Neural cell (in vitro differentiated cells): ENCODE measurements at regions not wholly inside any gene's neighbourhood (a gene's known extent, or its start where the extent isn't known, plus 50 kb on each side); places are given as distances from the start of the nearest gene placed in this dataset.

ENCODE experiments used
- H2AFZ ChIP-seq: fragments of 200-600, 300-800 bp; sonication (generic), shearing (Covaris generic); 2 replicates; pipeline ENCODE4 v1.6.0; 2014; ENCODE audit warnings: low read depth, mild to moderate bottlenecking, antibody characterized with exemption, low read length, moderate library complexity
- H3F3A ChIP-seq: fragments of 200-600 bp; shearing (Covaris generic); 2 replicates; pipeline ENCODE4 v1.6.1; 2016; ENCODE audit warnings: mild to moderate bottlenecking, moderate library complexity, mixed read lengths, antibody characterized with exemption, low read length; ENCODE audit not compliant: insufficient read depth, poor library complexity, severe bottlenecking
- H3K27ac ChIP-seq: fragments of 200-600, 300-800 bp; sonication (generic), shearing (Covaris generic); 2 replicates; pipeline ENCODE4 v1.5.1; 2014; ENCODE audit warnings: mild to moderate bottlenecking, low read length, moderate library complexity
- H3K27me3 ChIP-seq: fragments of 300-800, 200-600 bp; sonication (generic), shearing (Covaris generic); 2 replicates; pipeline ENCODE4 v1.6.0; 2014; ENCODE audit warnings: mild to moderate bottlenecking, low read depth, low read length, moderate library complexity; ENCODE audit not compliant: insufficient read depth
- H3K36me3 ChIP-seq: fragments of 300-800, 200-600 bp; sonication (generic), shearing (Covaris generic); 2 replicates; pipeline ENCODE4 v1.5.1; 2014; ENCODE audit warnings: mild to moderate bottlenecking, antibody characterized with exemption, low read length, moderate library complexity; ENCODE audit not compliant: insufficient read depth
- H3K4me2 ChIP-seq: fragments of 300-800, 200-600 bp; sonication (generic), shearing (Covaris generic); 2 replicates; pipeline ENCODE4 v1.6.0; 2014; ENCODE audit warnings: mild to moderate bottlenecking, low read length
- H3K4me3 ChIP-seq: fragments of 300-800, 200-600 bp; sonication (generic), shearing (Covaris generic); 2 replicates; pipeline ENCODE4 v1.5.1; 2014; ENCODE audit warnings: mild to moderate bottlenecking, low read length, moderate library complexity
- H3K79me2 ChIP-seq: fragments of 200-600 bp; shearing (Covaris generic); replicated peaks from 2 replicates; pipeline ENCODE4 v1.6.0; 2014; ENCODE audit warnings: mild to moderate bottlenecking, low read length, moderate library complexity; ENCODE audit not compliant: insufficient read depth
- H3K9ac ChIP-seq: fragments of 300-800, 200-600 bp; sonication (generic), shearing (Covaris generic); 2 replicates; pipeline ENCODE4 v1.6.1; 2016; ENCODE audit warnings: mild to moderate bottlenecking, low read length, mixed read lengths
- H3K9me2 ChIP-seq: fragments of 200-600 bp; shearing (Covaris generic); 2 replicates; pipeline ENCODE4 v1.6.1; 2016; ENCODE audit warnings: mild to moderate bottlenecking, low read length, mixed read lengths; ENCODE audit not compliant: insufficient read depth
- H3K9me3 ChIP-seq: fragments of 200-600, 300-800 bp; sonication (generic), shearing (Covaris generic); 2 replicates; pipeline ENCODE4 v1.6.1; 2016; ENCODE audit warnings: mild to moderate bottlenecking, mixed run types, low read length, moderate library complexity, mixed read lengths
- H4K20me1 ChIP-seq: fragments of 200-600 bp; shearing (Covaris generic); 2 replicates; pipeline ENCODE4 v1.6.1; 2016; ENCODE audit warnings: mild to moderate bottlenecking, mixed run types; ENCODE audit not compliant: insufficient read depth
- EP300 ChIP-seq: fragments of 450-650 bp; conservative IDR thresholded peaks from 2 replicates; pipeline ENCODE4 v1.6.1; 2014; ENCODE audit warnings: antibody characterized with exemption, mild to moderate bottlenecking, moderate library complexity; ENCODE audit not compliant: poor library complexity, severe bottlenecking
- EZH2 ChIP-seq: fragments of 200-600, 300-800 bp; shearing (Covaris generic), sonication (generic); IDR thresholded peaks from 2 replicates; pipeline ENCODE4 v1.6.1; 2014; ENCODE audit warnings: antibody characterized with exemption, low read length, borderline replicate concordance, mild to moderate bottlenecking; ENCODE audit not compliant: insufficient read depth, poor library complexity, severe bottlenecking
- MXI1 ChIP-seq: fragments of 450-650 bp; conservative IDR thresholded peaks from 2 replicates; pipeline ENCODE4 v1.6.1; 2014; ENCODE audit warnings: antibody characterized with exemption, mild to moderate bottlenecking; ENCODE audit not compliant: poor library complexity, severe bottlenecking
- POLR2AphosphoS5 ChIP-seq: IDR thresholded peaks from 2 replicates; pipeline ENCODE4 v1.6.1; 2012
- RAD21 ChIP-seq: fragments of 450-650 bp; conservative IDR thresholded peaks from 2 replicates; pipeline ENCODE4 v1.6.1; 2014; ENCODE audit warnings: antibody characterized with exemption, mild to moderate bottlenecking, moderate library complexity
- SMC3 ChIP-seq: fragments of 450-650 bp; conservative IDR thresholded peaks from 2 replicates; pipeline ENCODE4 v1.6.1; 2014; ENCODE audit warnings: antibody characterized with exemption, mild to moderate bottlenecking, moderate library complexity; ENCODE audit not compliant: poor library complexity
- TAF1 ChIP-seq: IDR thresholded peaks from 2 replicates; pipeline ENCODE4 v1.6.1; 2012; ENCODE audit warnings: low read depth
- TF ChIP-seq, protein P1 (sequence below): IDR thresholded peaks from 2 replicates; pipeline ENCODE4 v1.6.1; 2012; ENCODE audit warnings: borderline replicate concordance
- TF ChIP-seq, protein P2 (sequence below): fragments of 450-650 bp; IDR thresholded peaks from 2 replicates; pipeline ENCODE4 v1.5.1; 2014; ENCODE audit warnings: antibody characterized with exemption, mild to moderate bottlenecking, moderate library complexity; ENCODE audit not compliant: poor library complexity, severe bottlenecking

GRCh38 chr6:43924222-43924702 lies 154.3 kb downstream of the VEGFA start:
- H3K79me2 ChIP-seq, result no peaks in the 10 kb centered on the region
- H3K27me3 ChIP-seq, result no peaks in the 10 kb centered on the region
- no peak overlapping the region for H3K9ac ChIP-seq
- no peaks in the 10 kb centered on the region for H4K20me1 ChIP-seq
- H3K27ac ChIP-seq, result no peak overlapping the region
- no peak overlapping the region for H3K4me3 ChIP-seq
- H3K36me3 ChIP-seq, result no peaks in the 10 kb centered on the region
- no peak overlapping the region for H3K4me2 ChIP-seq
- H2AFZ ChIP-seq, result no peak overlapping the region
- H3K9me3 ChIP-seq, result no peaks in the 10 kb centered on the region
- TF ChIP-seq, protein P1, sequence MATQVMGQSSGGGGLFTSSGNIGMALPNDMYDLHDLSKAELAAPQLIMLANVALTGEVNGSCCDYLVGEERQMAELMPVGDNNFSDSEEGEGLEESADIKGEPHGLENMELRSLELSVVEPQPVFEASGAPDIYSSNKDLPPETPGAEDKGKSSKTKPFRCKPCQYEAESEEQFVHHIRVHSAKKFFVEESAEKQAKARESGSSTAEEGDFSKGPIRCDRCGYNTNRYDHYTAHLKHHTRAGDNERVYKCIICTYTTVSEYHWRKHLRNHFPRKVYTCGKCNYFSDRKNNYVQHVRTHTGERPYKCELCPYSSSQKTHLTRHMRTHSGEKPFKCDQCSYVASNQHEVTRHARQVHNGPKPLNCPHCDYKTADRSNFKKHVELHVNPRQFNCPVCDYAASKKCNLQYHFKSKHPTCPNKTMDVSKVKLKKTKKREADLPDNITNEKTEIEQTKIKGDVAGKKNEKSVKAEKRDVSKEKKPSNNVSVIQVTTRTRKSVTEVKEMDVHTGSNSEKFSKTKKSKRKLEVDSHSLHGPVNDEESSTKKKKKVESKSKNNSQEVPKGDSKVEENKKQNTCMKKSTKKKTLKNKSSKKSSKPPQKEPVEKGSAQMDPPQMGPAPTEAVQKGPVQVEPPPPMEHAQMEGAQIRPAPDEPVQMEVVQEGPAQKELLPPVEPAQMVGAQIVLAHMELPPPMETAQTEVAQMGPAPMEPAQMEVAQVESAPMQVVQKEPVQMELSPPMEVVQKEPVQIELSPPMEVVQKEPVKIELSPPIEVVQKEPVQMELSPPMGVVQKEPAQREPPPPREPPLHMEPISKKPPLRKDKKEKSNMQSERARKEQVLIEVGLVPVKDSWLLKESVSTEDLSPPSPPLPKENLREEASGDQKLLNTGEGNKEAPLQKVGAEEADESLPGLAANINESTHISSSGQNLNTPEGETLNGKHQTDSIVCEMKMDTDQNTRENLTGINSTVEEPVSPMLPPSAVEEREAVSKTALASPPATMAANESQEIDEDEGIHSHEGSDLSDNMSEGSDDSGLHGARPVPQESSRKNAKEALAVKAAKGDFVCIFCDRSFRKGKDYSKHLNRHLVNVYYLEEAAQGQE, result no peak
- TF ChIP-seq, protein P2, sequence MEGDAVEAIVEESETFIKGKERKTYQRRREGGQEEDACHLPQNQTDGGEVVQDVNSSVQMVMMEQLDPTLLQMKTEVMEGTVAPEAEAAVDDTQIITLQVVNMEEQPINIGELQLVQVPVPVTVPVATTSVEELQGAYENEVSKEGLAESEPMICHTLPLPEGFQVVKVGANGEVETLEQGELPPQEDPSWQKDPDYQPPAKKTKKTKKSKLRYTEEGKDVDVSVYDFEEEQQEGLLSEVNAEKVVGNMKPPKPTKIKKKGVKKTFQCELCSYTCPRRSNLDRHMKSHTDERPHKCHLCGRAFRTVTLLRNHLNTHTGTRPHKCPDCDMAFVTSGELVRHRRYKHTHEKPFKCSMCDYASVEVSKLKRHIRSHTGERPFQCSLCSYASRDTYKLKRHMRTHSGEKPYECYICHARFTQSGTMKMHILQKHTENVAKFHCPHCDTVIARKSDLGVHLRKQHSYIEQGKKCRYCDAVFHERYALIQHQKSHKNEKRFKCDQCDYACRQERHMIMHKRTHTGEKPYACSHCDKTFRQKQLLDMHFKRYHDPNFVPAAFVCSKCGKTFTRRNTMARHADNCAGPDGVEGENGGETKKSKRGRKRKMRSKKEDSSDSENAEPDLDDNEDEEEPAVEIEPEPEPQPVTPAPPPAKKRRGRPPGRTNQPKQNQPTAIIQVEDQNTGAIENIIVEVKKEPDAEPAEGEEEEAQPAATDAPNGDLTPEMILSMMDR, result no peak
- no peak for TF ChIP-seq EZH2
- TF ChIP-seq EP300, result no peak
- TF ChIP-seq RAD21, result no peak
- no peak for TF ChIP-seq POLR2AphosphoS5
- TF ChIP-seq TAF1, result no peak
- no peaks in the 10 kb centered on the region for H3K9me2 ChIP-seq
- H3F3A ChIP-seq, result no peaks in the 10 kb centered on the region

DNA sequence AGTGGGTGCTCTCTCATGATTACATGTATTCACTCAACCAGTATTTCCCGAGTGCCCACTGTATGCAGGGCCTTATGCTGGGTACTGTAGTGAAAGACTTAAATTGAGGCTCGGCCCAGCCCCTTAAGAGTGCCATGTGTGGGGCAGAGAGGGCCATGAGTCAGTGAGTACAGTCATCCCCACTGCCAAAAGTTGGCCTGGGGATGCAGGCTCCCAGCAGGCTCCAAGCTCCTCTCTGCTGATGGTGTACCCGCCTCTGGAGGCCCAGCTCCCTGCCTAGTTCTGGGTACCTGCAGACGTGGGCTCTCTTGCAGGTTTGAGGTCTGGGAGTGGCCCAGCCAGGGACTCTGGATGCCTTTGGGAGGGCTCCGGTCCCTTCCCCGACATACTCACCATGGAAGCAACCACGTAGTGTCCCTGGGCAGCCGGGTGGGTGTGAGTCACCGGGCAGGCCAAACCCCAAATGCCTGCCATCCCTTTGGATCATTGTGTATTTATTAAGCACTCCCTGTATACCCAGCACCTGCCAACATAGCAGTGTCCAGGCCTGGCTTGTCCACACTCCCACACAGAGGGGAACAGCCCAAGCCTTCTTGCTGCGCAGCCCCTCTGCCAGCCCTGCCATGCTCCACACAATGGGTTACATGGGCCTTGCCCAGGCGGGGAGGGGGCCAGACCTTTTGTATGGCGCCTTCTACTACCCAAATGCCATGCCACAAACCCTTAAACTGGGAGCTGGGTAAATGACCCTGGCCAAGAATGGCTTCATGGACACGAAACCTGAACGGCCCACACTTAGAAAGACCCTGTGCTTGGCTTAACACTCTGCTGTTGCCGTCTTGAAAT lies 153.6 kb downstream of the VEGFA start:
- no peak overlapping the region for H3K4me2 ChIP-seq
- TF ChIP-seq POLR2AphosphoS5 (no peak), EZH2 (no peak), SMC3 (no peak), MXI1 (no peak), RAD21 (no peak), EP300 (no peak), TAF1 (no peak)
- TF ChIP-seq, protein P1, result no peak
- TF ChIP-seq, protein P2, result no peak

More for the DNA sequence above, 153.6 kb downstream of the VEGFA start:
- Histone ChIP-seq H3F3A (no peaks in the 10 kb centered on the region), H3K9me2 (no peaks in the 10 kb centered on the region), H3K27me3 (no peaks in the 10 kb centered on the region), H4K20me1 (no peaks in the 10 kb centered on the region), H3K9ac (no peak overlapping the region), H3K27ac (no peak overlapping the region), H3K79me2 (no peaks in the 10 kb centered on the region), H2AFZ (no peak overlapping the region), H3K9me3 (no peaks in the 10 kb centered on the region), H3K4me3 (no peak overlapping the region), H3K36me3 (no peaks in the 10 kb centered on the region)
